PC-3 (cell line): ENCODE measurements at regions not wholly inside any gene's neighbourhood (a gene's known extent, or its start where the extent isn't known, plus 50 kb on each side); places are given as distances from the start of the nearest gene placed in this dataset.

Experiments
- CTCF ChIP-seq: fragments of 300-600 bp; sonication (generic); conservative IDR thresholded peaks from 2 replicates; pipeline ENCODE4 v1.5.1; 2017; ENCODE audit warnings: antibody characterized with exemption, low read depth, mild to moderate bottlenecking, low read length
- EZH2phosphoT487 ChIP-seq: fragments of 300-600 bp; sonication (generic); IDR thresholded peaks from 2 replicates; pipeline ENCODE4 v1.6.1; 2018; ENCODE audit warnings: mild to moderate bottlenecking, antibody characterized with exemption, low read length, borderline replicate concordance

GRCh38 chr2:100212850-100213249, 70.5 kb upstream of the AFF3 start:
- TF ChIP-seq CTCF (no peak), EZH2phosphoT487 (no peak)
